ENCODE measurements at regions not wholly inside any gene's neighbourhood (a gene's known extent, or its start where the extent isn't known, plus 50 kb on each side); places are given as distances from the start of the nearest gene placed in this dataset.

DNA sequence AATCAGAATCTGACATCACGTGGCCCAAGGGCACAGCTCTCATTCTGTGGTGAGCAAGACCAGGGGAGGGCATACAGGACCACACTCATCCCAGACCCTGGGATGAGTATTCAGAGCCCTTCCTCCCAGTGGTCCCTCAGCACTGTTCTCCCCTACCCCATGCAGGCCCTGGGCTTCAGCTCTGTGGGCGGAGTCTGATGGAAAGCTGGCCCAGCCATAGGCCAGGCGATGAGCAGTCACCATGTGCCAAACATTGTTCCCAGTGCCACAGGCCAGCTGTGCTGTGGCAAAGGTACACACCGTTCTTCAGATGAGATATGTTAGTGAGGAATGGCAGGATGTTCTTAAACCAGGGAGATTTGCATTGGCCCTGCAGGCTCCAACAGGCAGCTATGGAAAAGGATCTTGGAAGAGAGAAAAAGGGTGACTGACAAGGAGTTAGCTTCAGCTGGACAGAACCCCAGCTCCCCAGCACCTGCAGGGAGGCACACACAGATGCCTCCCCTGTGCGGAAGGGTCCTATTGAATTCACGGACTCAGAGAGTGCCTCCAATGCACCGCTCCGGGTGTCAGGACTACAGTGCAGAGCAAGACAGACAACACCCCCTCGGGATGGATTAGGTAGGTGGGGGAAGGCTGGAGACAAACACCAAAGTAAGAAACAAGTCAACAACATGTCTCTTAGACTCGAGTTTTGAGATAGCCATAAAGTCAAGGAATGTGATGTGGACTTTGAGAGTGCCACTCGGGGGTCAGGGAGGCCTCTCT, 596.0 kb upstream of the MGMT start:
- no peak for DNase-seq (ENCODE audit: low read depth, low spot score)

DNA sequence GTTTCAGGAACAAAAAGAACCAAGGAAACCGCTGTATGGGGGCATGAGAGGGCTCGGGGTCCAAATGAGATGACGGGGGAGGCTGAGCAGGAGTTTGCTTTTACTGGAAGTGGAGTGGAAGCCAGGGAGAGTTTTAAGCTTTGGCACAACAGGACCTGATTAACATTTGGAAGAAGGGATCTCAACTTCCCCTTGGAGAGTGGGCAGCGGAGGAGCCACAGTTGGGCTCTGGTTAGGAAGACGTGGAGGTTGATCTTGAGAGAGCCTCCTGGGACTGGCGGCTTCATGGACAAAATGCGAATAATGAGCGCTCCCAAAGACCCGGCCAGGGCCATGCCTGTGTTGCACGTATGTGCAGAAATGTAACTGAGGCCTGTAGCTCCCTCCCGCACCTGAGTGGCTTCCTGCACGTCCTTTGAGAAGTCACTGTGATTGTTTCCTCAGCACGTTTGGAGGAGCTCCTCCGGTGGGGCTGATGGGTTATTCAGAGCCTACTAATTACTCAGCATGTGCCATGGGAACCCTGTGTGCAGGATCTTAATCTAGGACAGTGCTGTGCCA, 595.3 kb upstream of the MGMT start:
- DNase-seq (ENCODE audit: low read depth, low spot score) = no peak

GRCh38 chr10:128873411-128874054, 593.5 kb upstream of the MGMT start:
- DNase-seq (ENCODE audit: low read depth, low spot score) = no peak

- no peak for DNase-seq (ENCODE audit: low read depth, low spot score)
Observed at GRCh38 chr10:128874331-128874730, 592.7 kb upstream of the MGMT start.

GRCh38 chr10:128875030-128875744, 591.9 kb upstream of the MGMT start:
- no peak for DNase-seq (ENCODE audit: low read depth, low spot score)

DNA sequence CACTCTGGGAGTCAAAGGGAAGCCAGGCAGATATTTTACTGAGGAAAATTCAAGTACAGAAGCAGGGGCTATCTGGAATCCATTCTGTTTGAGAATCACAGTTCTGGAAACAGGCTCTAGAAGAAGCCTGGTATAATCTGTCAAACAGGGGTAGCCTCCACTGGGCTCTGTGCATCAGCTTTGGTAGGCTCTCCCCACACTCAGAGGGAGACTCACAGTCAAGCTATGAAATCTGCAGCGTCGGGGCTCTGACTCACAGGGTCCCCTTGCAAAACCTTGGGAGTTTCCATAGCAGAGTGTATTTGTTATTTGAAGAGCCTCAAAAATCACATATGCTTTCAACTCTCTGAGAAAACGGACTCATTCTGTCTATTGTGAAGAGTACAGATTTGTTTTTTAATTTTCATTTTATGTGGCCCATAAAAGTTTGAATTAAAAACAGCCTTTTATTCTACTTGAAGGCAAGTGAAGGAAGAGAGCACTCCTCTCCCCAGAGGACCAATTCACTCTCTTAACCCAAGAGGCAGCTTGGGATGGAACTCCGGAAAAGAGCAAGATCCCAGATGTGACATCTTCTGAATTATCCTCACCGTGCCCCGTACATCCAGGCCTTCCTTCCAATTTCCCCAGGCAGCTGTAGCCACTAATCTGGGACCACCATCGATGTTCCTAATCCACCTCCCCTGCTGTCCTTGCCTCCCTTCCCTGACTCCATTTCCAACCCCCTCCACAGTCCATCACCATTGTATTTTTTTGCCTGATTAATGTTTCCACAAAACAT, 590.9 kb upstream of the MGMT start:
- DNase-seq (ENCODE audit: low read depth, low spot score) = no peak

- DNase-seq (ENCODE audit: low read depth, low spot score) = no peak
Observed at GRCh38 chr10:128877141-128877540, 589.9 kb upstream of the MGMT start.

DNA sequence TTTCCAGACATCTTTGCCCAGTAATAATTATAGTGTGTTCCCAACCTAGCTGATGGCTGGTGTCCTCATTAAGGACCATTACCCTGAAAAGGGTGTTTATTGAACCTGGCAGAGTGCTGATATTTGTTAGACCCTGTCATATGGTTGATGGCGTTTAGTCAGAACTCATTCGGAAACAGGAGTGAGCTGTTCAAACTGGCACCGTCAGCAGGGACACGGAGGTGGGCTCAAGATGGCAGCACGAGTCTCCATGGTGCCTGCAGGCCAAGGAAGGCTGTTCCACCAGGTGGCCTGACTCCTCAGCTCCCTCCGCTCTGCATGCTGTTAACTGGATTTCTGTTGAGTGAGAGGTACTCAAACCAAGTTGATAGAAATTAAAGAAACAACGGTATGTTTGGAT, 589.1 kb upstream of the MGMT start:
- DNase-seq (ENCODE audit: low read depth, low spot score) = peak; percentile 4

GRCh38 chr10:128879030-128879429, 588.0 kb upstream of the MGMT start:
- DNase-seq (ENCODE audit: low read depth, low spot score) = no peak

GRCh38 chr10:128879441-128880140, 587.5 kb upstream of the MGMT start:
- DNase-seq (ENCODE audit: low read depth, low spot score) = no peak

DNA sequence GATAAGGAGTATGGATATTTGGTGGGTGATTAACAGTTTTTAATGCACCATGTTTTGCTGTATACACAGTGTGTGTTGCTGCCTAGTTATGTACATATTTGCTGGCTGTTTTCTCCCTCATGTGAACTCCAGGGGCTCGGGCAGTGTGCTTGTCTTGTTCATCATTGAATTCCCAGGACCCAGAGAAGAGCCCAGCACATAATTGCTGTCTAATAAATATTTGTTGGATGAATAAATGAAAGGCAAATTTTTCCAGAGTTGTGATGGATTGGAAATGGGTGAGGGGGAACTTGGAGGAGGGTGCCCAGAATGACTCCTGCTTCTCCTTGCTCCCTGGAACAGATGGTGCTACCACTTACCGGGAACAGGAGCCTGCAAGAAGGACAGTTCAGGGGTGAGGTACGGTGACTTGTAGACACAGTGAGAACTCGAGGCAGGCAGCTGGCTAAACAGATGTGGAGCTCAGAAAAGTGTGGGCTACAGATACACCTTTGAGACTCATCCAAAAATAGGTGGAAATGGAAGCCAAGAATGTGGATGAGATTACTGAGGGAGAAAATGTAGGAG, 586.8 kb upstream of the MGMT start:
- no peak for DNase-seq (ENCODE audit: low read depth, low spot score)

- no peak for DNase-seq (ENCODE audit: low read depth, low spot score)
Observed at GRCh38 chr10:128881086-128881485, 586.0 kb upstream of the MGMT start.

- DNase-seq (ENCODE audit: low read depth, low spot score) = no peak
Observed at GRCh38 chr10:128883231-128884032, 583.6 kb upstream of the MGMT start.

DNA sequence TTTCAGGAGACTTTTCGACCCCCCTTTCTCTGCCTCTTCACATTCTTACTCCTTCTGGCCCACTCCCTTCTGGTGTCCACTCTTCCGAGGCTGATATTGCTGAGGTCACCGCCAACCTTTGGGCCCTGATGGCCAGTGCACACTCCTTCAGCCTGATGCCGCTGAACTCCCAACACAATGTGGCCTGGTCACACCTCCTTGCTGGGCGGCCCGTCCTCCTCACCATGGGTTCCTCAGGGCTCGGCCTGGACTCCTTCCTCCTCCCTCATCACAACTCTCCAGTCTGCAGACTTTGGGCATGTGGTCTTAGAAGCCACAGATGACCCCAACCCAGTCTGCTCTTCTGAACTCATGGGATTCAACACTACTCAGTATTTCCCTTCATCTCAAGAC, 583.0 kb upstream of the MGMT start:
- DNase-seq (ENCODE audit: low read depth, low spot score) = no peak

GRCh38 chr10:128884496-128885072, 582.5 kb upstream of the MGMT start:
- no peak for DNase-seq (ENCODE audit: low read depth, low spot score)

- DNase-seq (ENCODE audit: low read depth, low spot score) = no peak
Observed at GRCh38 chr10:128885573-128886555, 581.2 kb upstream of the MGMT start.

DNA sequence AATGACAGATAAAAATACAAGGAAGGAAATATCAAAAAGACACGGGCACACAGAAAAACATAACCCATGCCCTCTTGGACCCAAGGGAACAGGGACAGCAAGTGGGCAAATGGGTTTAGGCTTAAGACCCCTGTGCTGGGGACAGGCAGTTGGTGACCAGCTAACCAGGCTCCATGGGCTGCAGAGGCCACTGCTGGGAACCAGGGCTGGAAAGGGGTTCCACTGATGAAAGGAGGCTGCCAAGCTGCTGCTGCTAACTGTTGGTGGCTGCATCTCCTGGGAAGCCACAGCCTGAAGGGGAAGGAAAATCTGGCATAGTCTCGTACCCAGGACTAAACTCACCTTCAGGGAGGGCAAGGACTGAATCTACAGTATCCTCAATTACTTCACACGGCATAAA, 579.2 kb upstream of the MGMT start:
- DNase-seq (ENCODE audit: low read depth, low spot score) = no peak

DNA sequence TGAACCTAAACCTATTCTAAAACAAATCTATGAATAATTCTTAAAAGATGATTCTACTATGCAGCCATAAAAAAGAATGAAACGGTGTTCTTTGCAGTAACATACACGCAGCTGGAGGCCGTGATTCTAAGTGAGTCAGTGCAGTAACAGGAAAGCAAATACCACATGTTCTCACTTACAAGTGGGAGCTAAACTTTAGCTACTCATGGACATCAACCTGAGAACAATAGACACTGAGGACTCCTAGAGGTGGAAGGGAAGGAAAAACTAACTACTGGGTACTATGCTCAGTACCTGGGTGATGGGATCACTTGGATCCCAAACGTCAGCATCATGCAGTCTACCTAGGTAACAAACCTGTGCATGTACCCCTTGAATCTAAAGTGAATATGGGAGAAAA, 575.0 kb upstream of the MGMT start:
- no peak for DNase-seq (ENCODE audit: low read depth, low spot score)

Measured in ELF-1 (cell line).